NCI-H2107 treated with DMSO at 0.1 percent for 48 hours (cell line): ENCODE measurements at regions not wholly inside any gene's neighbourhood (a gene's known extent, or its start where the extent isn't known, plus 50 kb on each side); places are given as distances from the start of the nearest gene placed in this dataset.
A peak's percentile ranks its signal among the peaks of the same experiment; 100 is the strongest.
"Not testable (repeated sequence)": the region's sequence is repeated elsewhere in the genome, so short reads cannot be mapped to it uniquely, and the experiment has no call there.

ENCODE experiments used
- DNase-seq: peaks from one replicate; lab custom pipeline; 2025; ENCODE audit not compliant: unreplicated experiment; lab: John Stamatoyannopoulos, UW

DNA sequence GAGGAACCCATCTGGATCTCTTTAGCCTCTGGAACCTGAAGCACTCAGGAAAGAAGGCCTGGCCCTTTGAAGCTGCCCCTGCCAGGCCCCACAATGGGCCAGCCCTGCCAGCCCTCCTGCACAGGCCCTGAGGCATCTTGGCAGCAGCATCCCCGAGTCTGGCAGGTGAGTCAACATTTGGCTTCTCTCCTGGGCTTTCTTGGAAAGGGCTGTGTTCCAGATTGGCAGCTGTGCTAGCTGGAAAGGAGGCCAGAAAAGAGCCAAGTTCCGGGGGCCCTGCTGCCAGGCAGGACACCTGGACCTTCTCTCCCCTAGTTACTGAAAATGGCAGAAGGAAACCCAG, 187.2 kb downstream of the SHQ1 start:
- DNase-seq, result no peak

DNA sequence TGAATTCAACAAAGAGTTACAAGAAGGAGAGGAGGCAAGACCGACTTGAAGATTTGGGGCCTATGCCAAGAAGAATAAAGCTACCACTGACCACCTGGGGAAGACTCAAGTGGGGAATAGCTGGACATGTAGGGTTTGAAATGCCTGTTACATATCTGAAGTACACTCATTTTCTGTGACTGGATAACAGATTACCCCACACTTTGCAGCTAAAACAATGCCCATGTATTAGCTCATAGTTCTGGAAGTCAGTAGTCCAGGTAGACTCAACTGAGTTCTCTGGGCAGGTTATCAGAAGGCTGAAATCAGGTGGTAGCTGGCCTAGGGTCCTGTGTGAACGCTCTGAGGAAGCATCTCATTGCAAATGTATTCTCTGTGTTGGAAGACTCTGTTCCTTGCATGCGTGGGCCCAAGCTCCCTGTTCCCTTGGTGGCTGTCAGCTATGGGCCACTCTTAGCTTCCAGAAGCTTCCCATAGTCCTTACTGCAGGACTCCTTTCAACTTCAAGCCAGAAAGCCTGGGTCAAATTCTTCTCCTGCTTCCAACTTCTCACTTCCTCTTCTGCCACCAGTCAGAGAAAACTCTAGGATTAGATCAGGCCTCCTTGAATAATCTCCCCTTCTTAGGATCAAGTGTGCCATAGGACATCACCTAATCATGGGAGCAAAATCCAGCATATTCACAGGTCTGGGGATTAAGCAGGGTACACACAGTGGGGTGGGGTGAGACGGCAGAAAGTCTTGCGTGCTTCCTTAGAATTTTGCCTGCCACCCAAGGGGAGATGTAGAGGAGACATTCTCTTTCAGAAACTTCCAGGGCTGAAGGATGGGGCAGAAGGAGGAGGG, 187.8 kb downstream of the SHQ1 start:
- DNase-seq, result no peak

DNA sequence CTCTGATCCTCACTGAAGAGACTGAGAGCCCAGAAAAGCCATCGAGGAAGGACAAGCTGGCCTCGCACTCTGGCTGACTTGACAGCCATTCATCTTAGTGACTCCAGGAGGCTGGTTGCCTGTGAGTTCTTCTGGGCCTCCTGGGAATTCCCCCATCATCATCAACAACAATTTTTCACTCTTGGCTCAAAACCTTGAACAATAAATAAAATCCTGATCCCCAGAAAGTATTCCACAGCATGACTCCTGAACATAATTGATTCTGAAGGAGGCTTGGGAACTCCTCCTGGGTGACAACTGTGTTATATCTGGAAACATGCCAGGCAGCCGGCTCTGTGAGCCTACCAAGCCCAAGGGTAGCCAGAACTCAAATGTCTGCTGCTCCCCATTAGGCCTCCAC, 188.6 kb downstream of the SHQ1 start:
- DNase-seq, result peak; percentile 25

GRCh38 chr3:72659188-72659587, 189.1 kb downstream of the SHQ1 start:
- no peak for DNase-seq

GRCh38 chr3:72658466-72659100, 189.7 kb downstream of the SHQ1 start:
- no peak for DNase-seq

GRCh38 chr3:72657666-72658065, 190.6 kb downstream of the SHQ1 start:
- DNase-seq, result peak; percentile 90

DNA sequence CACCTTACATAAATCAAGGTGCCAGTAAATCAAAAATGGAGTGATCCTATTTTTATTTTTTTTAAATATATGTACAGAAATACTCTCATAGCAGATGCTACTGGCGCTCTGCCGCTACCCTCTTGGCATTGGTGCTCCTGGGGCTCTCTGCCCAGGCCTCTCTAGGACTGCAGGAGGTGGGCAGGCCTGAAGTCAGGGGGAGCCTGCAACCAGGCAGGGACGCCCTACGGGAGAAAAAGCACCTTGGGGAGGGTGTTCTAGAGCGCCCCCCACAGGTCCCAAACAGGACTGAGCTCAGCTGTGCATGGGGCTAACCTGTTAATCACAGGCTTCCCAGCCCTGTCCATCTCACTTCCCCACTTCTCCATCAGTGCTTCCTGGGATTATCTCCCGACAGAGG, 192.5 kb downstream of the SHQ1 start:
- no peak for DNase-seq

DNA sequence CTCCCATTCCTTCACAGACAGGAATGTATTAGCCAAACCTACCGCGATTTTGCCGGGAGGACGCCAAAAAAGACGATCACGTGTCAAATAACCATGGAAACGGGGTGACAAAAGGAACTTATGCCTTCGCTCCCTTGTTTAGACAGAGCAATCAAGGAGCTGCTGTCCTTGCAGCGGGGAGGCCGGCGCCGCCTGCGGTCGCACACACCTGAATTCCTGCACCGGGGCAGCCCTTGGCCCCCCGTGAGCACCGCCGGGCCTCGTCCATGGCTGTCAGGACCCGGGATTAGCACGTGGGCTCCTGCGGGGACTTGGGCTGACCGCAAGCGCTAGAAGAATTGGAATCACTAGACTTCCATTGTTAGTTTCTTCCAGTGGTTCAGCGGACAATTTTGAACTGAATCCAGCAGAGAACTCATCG, 193.1 kb downstream of the SHQ1 start:
- no peak for DNase-seq

- DNase-seq, result no peak
These were observed 195.8 kb downstream of the SHQ1 start for GRCh38 chr3:72652395-72652794.

- no peak for DNase-seq
These were observed 196.7 kb downstream of the SHQ1 start for GRCh38 chr3:72651498-72651897.

- no peak for DNase-seq
These were observed 202.0 kb downstream of the SHQ1 start for GRCh38 chr3:72646263-72646662.

GRCh38 chr3:72643635-72644034, 204.6 kb downstream of the SHQ1 start:
- not testable (repeated sequence) for DNase-seq

GRCh38 chr3:72641684-72642083, 206.6 kb downstream of the SHQ1 start:
- no peak for DNase-seq

GRCh38 chr3:72641072-72641471, 207.2 kb downstream of the SHQ1 start:
- DNase-seq, result no peak

DNA sequence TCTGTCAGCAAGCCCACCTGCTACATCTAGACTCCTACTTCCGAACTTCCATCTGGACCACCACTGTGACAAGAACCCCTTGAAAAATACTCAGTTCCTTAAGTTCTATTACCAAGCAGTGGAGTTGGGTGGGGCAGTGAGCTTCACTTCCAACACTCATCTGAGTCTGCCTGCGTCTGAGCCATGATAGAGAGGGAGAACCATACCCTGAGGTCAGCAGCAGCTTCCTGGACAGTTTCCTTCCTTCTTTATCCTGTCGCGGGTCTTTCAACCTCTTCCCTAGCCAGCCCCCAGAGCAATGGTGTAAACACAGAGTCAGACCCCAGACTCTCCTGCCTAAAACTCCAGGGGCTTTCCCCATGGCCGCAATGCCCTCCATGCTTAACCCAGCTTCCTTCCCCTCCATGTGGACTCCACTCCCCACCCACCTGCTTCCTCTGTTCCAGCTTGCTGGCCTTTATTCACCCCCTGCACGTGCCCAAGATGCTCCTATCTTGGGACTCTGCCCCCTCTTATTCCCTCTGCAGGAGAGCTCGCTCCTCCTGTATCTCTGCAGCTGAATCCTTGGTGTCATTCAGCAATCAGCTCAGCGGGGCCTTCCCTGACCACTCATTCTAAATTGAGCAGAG, 211.2 kb downstream of the SHQ1 start:
- DNase-seq, result no peak

DNA sequence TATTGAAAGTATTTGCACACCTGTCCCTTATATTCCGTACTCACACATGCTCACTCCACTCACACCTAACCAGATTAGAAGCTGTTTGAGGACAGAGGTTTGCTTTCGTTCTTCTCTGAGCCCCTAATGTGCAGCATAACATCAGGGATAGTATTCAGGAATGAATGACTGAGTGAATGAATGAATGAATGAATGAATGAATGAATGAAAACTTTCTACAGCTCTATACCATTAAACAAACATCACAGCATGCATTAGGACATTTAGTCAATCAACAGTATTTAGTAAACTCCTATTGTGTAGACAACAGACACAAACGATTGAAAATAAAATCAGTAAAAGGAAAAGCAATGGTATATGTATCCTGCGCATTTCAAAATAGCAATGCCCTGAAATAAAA, 212.7 kb downstream of the SHQ1 start:
- no peak for DNase-seq

GRCh38 chr3:72634128-72634527, 214.1 kb downstream of the SHQ1 start:
- no peak for DNase-seq

DNA sequence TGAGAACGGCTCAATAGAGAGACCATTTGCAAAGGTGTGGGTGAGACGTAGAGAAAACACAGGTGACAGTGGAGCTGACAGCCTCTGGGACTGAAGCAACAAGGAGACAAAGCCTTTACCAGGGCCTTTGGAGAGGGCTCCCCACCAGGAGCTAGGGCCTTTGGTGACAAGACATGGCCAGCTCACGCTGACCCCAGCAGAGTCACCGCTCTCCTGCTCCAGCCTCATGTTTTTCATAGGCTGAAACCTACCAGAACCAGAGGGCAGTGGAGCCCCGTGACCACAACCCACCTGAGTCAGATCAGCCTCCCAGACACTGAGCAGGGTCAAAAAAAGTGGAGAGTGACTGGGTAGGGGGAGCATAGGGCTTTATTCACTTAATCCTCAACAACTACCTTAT, 214.7 kb downstream of the SHQ1 start:
- no peak for DNase-seq

DNA sequence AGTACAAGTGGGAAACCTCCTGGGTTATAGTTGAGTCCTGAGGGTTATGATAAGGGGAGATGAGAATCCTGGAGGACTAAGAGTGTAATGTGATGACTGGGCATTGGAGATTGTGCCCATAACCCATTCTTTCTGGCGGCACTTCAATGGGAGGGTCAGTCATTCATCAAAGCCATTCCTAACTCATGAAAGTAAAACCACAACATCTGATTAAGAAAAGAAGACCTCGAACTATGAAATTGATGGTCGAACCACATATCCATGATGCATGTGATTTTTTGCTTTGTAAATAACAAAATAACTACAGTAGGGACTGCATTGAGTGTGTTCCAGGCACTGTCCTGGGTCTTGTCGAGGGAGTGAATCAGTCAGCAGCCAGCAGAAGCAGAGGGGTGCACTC, 215.1 kb downstream of the SHQ1 start:
- DNase-seq, result no peak

GRCh38 chr3:72632129-72632528, 216.1 kb downstream of the SHQ1 start:
- DNase-seq, result no peak

GRCh38 chr3:72630969-72631344, 217.3 kb downstream of the SHQ1 start:
- DNase-seq, result no peak

DNA sequence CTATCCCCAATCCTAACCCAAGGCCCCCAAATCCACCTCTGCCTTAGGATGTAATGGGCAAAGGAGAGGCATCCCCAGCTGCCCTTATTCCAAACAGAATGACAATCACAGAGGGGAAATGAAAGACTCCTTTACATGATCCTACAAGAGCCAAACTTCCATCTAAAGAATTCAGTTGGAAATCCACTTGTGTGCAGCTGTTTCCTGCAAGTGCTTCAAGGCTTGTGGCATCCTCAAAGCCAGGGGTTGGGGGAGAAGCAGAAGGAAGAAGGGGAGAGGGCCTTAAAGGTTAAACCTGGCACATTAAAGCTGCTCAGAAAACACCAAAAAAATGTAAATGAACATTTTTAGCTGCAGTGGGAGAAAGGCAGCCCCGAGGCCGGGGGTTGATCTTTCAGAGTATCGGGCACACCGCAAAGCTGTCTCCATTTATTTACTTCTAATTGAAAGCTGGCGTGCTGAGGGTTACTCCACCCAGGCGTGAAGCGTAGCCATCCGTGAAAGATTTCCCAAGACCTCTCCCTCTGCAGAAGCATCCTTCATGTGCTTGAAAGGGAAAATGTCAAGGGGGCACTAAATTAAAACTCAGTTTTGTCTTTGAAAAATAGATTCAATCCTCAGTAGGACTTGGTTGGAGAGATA, 217.8 kb downstream of the SHQ1 start:
- no peak for DNase-seq
